HCT116 (cell line): ENCODE measurements at regions not wholly inside any gene's neighbourhood (a gene's known extent, or its start where the extent isn't known, plus 50 kb on each side); places are given as distances from the start of the nearest gene placed in this dataset.

Source experiments
- ATAC-seq: fragments of 200-7000 bp; cut with Tn5 transposase; 2 replicates; pipeline ENCODE4 v1.9.1; 2020; ENCODE audit warnings: mild to moderate bottlenecking, moderate library complexity
- BruUV-seq: library from RNA; stranded (reverse); fragments of 400-500 nt; replicated peaks from 2 replicates; lab custom pipeline; 2021; lab: Mats Ljungman, UMichigan
- CTCF ChIA-PET: fragments of 300-600 bp; sonication (Branson Sonifier 250); formaldehyde crosslinking; loops from one replicate; lab custom pipeline; 2021; ENCODE audit warnings: antibody characterized with exemption; lab: Charles Lee
- POLR2A ChIA-PET: fragments of 300-600, 350-600 bp; sonication (Branson Sonifier 250); formaldehyde crosslinking; loops from one replicate; lab custom pipeline; 2021; ENCODE audit warnings: antibody characterized with exemption; lab: Charles Lee
- RAD21 ChIA-PET, 2 experiments: fragments of 300-600 bp; sonication (Branson Sonifier 250); formaldehyde crosslinking; loops; one replicate each; lab custom pipeline; 2023; ENCODE audit warnings: low total read pairs in 2 of 2; ENCODE audit not compliant: uncharacterized antibody in 2 of 2, unreplicated experiment in 2 of 2, low non-redundant PET in 1 of 2; lab: Charles Lee
- DNase-seq: peaks from one replicate; pipeline ENCODE4 v3.0.0-alpha.2; 2010; ENCODE audit warnings: low read depth, low spot score
- H2AFZ ChIP-seq: fragments of 200-600 bp; shearing (Covaris generic), sonication (generic); 2 replicates; pipeline ENCODE4 v1.6.1; 2017; ENCODE audit warnings: low read depth, mixed run types, mixed read lengths, antibody characterized with exemption, low read length; ENCODE audit not compliant: poor library complexity, severe bottlenecking
- H3K27ac ChIP-seq: 2 replicates; pipeline ENCODE4 v1.5.1; 2012; ENCODE audit warnings: low read depth, low read length
- H3K27me3 ChIP-seq: fragments of 200-600 bp; sonication (generic); 2 replicates; pipeline ENCODE4 v1.6.1; 2016; ENCODE audit warnings: mixed run types, low read length, mixed read lengths; ENCODE audit not compliant: insufficient read depth
- H3K36me3 ChIP-seq, 2 experiments: fragments of 200-500 bp in 1 of 2; fragments of 200-600 bp in 1 of 2; sonication (Bioruptor generic) in 1 of 2; sonication (generic) in 1 of 2; 2 replicates each; pipeline versions ENCODE4 v1.5.1 to v1.6.1; 2014 to 2016; ENCODE audit warnings: low read length in 2 of 2, inconsistent platforms in 1 of 2, mixed read lengths in 1 of 2, mixed run types in 1 of 2; ENCODE audit not compliant: insufficient read depth in 2 of 2, control insufficient read depth in 1 of 2
- H3K4me1 ChIP-seq, 2 experiments: fragments of 200-600 bp in 1 of 2; sonication (generic) in 1 of 2; 2 replicates each; pipeline versions ENCODE4 v1.5.1 to v1.6.1; 2012 to 2017; ENCODE audit warnings: low read length in 2 of 2, inconsistent platforms in 1 of 2, mild to moderate bottlenecking in 1 of 2, mixed read lengths in 1 of 2, mixed run types in 1 of 2, moderate library complexity in 1 of 2; ENCODE audit not compliant: insufficient read depth in 2 of 2, control insufficient read depth in 1 of 2
- H3K4me2 ChIP-seq: fragments of 200-600 bp; sonication (generic); 2 replicates; pipeline ENCODE4 v1.6.1; 2017; ENCODE audit warnings: mixed run types, low read length, mixed read lengths
- H3K4me3 ChIP-seq, 2 experiments: fragments of 200-600 bp in 1 of 2; sonication (generic) in 1 of 2; replicated peaks in 1 of 2; 2 replicates each; pipeline ENCODE4 v1.5.1; 2011 to 2016; ENCODE audit warnings: low read length in 2 of 2, control low read depth in 1 of 2, low read depth in 1 of 2, mild to moderate bottlenecking in 1 of 2, mixed read lengths in 1 of 2, mixed run types in 1 of 2
- H3K79me2 ChIP-seq: fragments of 200-600 bp; sonication (generic); 2 replicates; pipeline ENCODE4 v1.6.1; 2017; ENCODE audit warnings: mild to moderate bottlenecking, mixed run types, low read length, moderate library complexity, mixed read lengths; ENCODE audit not compliant: insufficient read depth
- H3K9ac ChIP-seq: fragments of 200-600 bp; sonication (generic); 2 replicates; pipeline ENCODE4 v1.6.1; 2016; ENCODE audit warnings: low read length, mixed read lengths
- H3K9me2 ChIP-seq: fragments of 200-600 bp; sonication (generic), shearing (Covaris generic); 2 replicates; pipeline ENCODE4 v1.6.1; 2017; ENCODE audit warnings: mixed run types, mild to moderate bottlenecking, moderate library complexity; ENCODE audit not compliant: insufficient read depth
- H3K9me3 ChIP-seq, 2 experiments: fragments of 200-500 bp in 1 of 2; fragments of 200-600 bp in 1 of 2; sonication (Bioruptor generic) in 1 of 2; sonication (generic) in 1 of 2; 2 replicates each; pipeline ENCODE4 v1.6.1; 2014 to 2017; ENCODE audit warnings: low read length in 2 of 2, mixed read lengths in 2 of 2, inconsistent platforms in 1 of 2, low read depth in 1 of 2, mild to moderate bottlenecking in 1 of 2, mixed run types in 1 of 2, moderate library complexity in 1 of 2; ENCODE audit not compliant: control insufficient read depth in 1 of 2, insufficient read depth in 1 of 2
- H4K20me1 ChIP-seq: fragments of 200-600 bp; sonication (generic), shearing (Covaris generic); 2 replicates; pipeline ENCODE4 v1.6.1; 2017; ENCODE audit warnings: mixed run types, mild to moderate bottlenecking, moderate library complexity; ENCODE audit not compliant: insufficient read depth
- CBX3 ChIP-seq: IDR thresholded peaks from 2 replicates; pipeline ENCODE4 v1.6.1; 2012; ENCODE audit warnings: low read depth
- CTCF ChIP-seq, 3 experiments: fragments of 200-600 bp in 1 of 3; sonication (generic) in 1 of 3; IDR thresholded peaks in 2 of 3; conservative IDR thresholded peaks in 1 of 3; 2 replicates each; pipeline ENCODE4 v1.5.1; 2012 to 2017; ENCODE audit warnings: low read depth in 2 of 3, low read length in 2 of 3, antibody characterized with exemption in 1 of 3, borderline replicate concordance in 1 of 3, control low read depth in 1 of 3, mild to moderate bottlenecking in 1 of 3, mixed read lengths in 1 of 3, mixed run types in 1 of 3, moderate library complexity in 1 of 3; ENCODE audit not compliant: insufficient read depth in 1 of 3
- EGR1 ChIP-seq: IDR thresholded peaks from 2 replicates; pipeline ENCODE4 v1.6.1; 2012; ENCODE audit warnings: low read depth
- EZH2 ChIP-seq: fragments of 200-600 bp; sonication (generic); IDR thresholded peaks from 2 replicates; pipeline ENCODE4 v1.6.1; 2017; ENCODE audit warnings: antibody characterized with exemption, mixed run types
- RAD21 ChIP-seq: IDR thresholded peaks from 2 replicates; pipeline ENCODE4 v1.6.1; 2012; ENCODE audit warnings: low read depth, mild to moderate bottlenecking
- SIN3A ChIP-seq: IDR thresholded peaks from 2 replicates; pipeline ENCODE4 v1.6.1; 2012; ENCODE audit warnings: low read depth
- ZNF274 ChIP-seq: fragments of 200-500 bp; sonication (Bioruptor generic); IDR thresholded peaks from 2 replicates; pipeline ENCODE4 v1.6.1; 2014; ENCODE audit warnings: mild to moderate bottlenecking, low read depth, low read length, inconsistent platforms
- intact Hi-C: fragments of 100-400 bp; cut with micrococcal nuclease; formaldehyde crosslinking; loops from 2 replicates; pipeline ENCODE4 v1.10.0; 2022

GRCh38 chr1:117313555-117313954, 53.7 kb upstream of the MAN1A2 start (continued):
- no peak for TF ChIP-seq EGR1
- no peak for TF ChIP-seq CBX3
- TF ChIP-seq EZH2: no peak
- TF ChIP-seq, all 23 proteins: peak for 0

GRCh38 chr1:117312453-117313138, 54.7 kb upstream of the MAN1A2 start:
- no peak overlapping the region for H3K9ac ChIP-seq
- no peaks in the 10 kb centered on the region for H4K20me1 ChIP-seq
- H3K4me3 ChIP-seq: no peak overlapping the region
- DNase-seq (peak; percentile 38), ATAC-seq (peak; percentile 95)
- no peaks in the 10 kb centered on the region for H3K4me1 ChIP-seq
- RAD21 ChIA-PET: no interaction called here
- no peak overlapping the region for H3K27ac ChIP-seq
- no peak overlapping the region for H3K4me2 ChIP-seq
- no peaks in the 10 kb centered on the region for H3K79me2 ChIP-seq
- no peaks in the 10 kb centered on the region for H3K27me3 ChIP-seq
- CTCF ChIA-PET: interaction anchor here (1.4 kb wide), 1 partner anchor 442 kb away, joined by 3 read pairs; no protein-coding TSS in a partner anchor
- H3K9me2 ChIP-seq: no peaks in the 10 kb centered on the region
- H2AFZ ChIP-seq: peak overlapping the region; percentile 65
- POLR2A ChIA-PET: no interaction called here
- BruUV-seq: no TSS peak
- H3K36me3 ChIP-seq: no peaks in the 10 kb centered on the region
- H3K9me3 ChIP-seq: no peaks in the 10 kb centered on the region
- TF ChIP-seq CTCF (IDR thresholded peaks at IDR 0.05 in 2 of 3, conservative IDR thresholded peaks at IDR 0.05 in 1 of 3; ENCODE audit: borderline replicate concordance in 1 of 3, insufficient read depth in 1 of 3, low read depth in 2 of 3, low read length in 2 of 3): peak; percentile 11 to 68 (median 61); a peak in 5 of 6 replicates
- TF ChIP-seq ZNF274: no peak
- TF ChIP-seq SIN3A: no peak
- peak; percentile 49 for TF ChIP-seq RAD21
- intact Hi-C loops: loop anchor here (10.0 kb wide), 1 partner anchor 442 kb away; no protein-coding TSS in a partner anchor
